A549 (cell line): ENCODE measurements at regions not wholly inside any gene's neighbourhood (a gene's known extent, or its start where the extent isn't known, plus 50 kb on each side); places are given as distances from the start of the nearest gene placed in this dataset.

Source experiments
- HDAC2 ChIP-seq: fragments of 200-600 bp; sonication (generic); IDR thresholded peaks from 2 replicates; pipeline ENCODE4 v1.6.1; 2016
- HEYL ChIP-seq: fragments of 250-450 bp; sonication (Bioruptor Pico); IDR thresholded peaks from 2 replicates; pipeline ENCODE4 v1.8.0; 2021; ENCODE audit warnings: mild to moderate bottlenecking, moderate library complexity
- HOXB13 ChIP-seq: fragments of 250-450 bp; sonication (Bioruptor Pico); IDR thresholded peaks from 2 replicates; pipeline ENCODE4 v1.5.0; 2020; ENCODE audit warnings: low read depth, mild to moderate bottlenecking, moderate library complexity
- SREBF2 ChIP-seq: fragments of 450-650 bp; IDR thresholded peaks from 2 replicates; pipeline ENCODE4 v1.6.1; 2014; ENCODE audit warnings: mild to moderate bottlenecking, moderate library complexity
- TFCP2L1 ChIP-seq: fragments of 250-450 bp; sonication (Bioruptor Pico); IDR thresholded peaks from 2 replicates; pipeline ENCODE4 v1.5.0; 2021; ENCODE audit warnings: mild to moderate bottlenecking
- ZNF302 ChIP-seq: fragments of 250-450 bp; sonication (Bioruptor Pico); IDR thresholded peaks from 2 replicates; pipeline ENCODE4 v1.9.0; 2021; ENCODE audit warnings: inconsistent platforms, mild to moderate bottlenecking, moderate library complexity
- small RNA-seq, 6 experiments: library from RNA; depleted of rRNA; stranded (forward); fragments of <200 nt; gene quantifications; one replicate each; pipeline ENCODE3, GENCODE V24; 2012

GRCh38 chrX:98654565-98654964 is 1755.5 kb downstream of the PCDH19 start (continued):
- TF ChIP-seq TFCP2L1 (CRISPR knock-in tag) (no peak), HDAC2 (no peak), SREBF2 (no peak), HEYL (CRISPR knock-in tag) (no peak), HOXB13 (CRISPR knock-in tag) (no peak), ZNF302 (CRISPR knock-in tag) (no peak)

Small RNA genes lying in the stretch of these regions (small RNA-seq; reads per million reads assigned to genes)
- 0 reads per million in 6 experiments for gene AL357312.1
